AML-193 (cell line): ENCODE measurements at regions not wholly inside any gene's neighbourhood (a gene's known extent, or its start where the extent isn't known, plus 50 kb on each side); places are given as distances from the start of the nearest gene placed in this dataset.
"Not testable (repeated sequence)": the region's sequence is repeated elsewhere in the genome, so short reads cannot be mapped to it uniquely, and the experiment has no call there.

Experiments used
- DNase-seq, 2 experiments: peaks; one replicate each; lab custom pipeline; 2025; lab: John Stamatoyannopoulos, UW

- DNase-seq = no peak
These were observed 185.1 kb downstream of the ETNK1 start for GRCh38 chr12:22810036-22810435.

GRCh38 chr12:22812531-22812930 is 187.6 kb downstream of the ETNK1 start:
- no peak for DNase-seq

GRCh38 chr12:22821985-22822384 is 197.0 kb downstream of the ETNK1 start:
- no peak for DNase-seq

- no peak for DNase-seq
These were observed 201.1 kb downstream of the ETNK1 start for GRCh38 chr12:22826026-22826425.

- not testable (repeated sequence) for DNase-seq
These were observed 201.5 kb downstream of the ETNK1 start for GRCh38 chr12:22826446-22826981.

GRCh38 chr12:22828066-22828465 is 203.1 kb downstream of the ETNK1 start:
- DNase-seq = no peak

GRCh38 chr12:22835431-22835830 is 210.5 kb downstream of the ETNK1 start:
- DNase-seq = no peak

GRCh38 chr12:22850185-22850584 is 225.2 kb downstream of the ETNK1 start:
- no peak for DNase-seq

- no peak for DNase-seq
These were observed 226.6 kb downstream of the ETNK1 start for GRCh38 chr12:22851532-22851931.

- DNase-seq = no peak
These were observed 230.5 kb downstream of the ETNK1 start for GRCh38 chr12:22855456-22855855.

GRCh38 chr12:22856178-22856577 is 231.2 kb downstream of the ETNK1 start:
- DNase-seq = peak; percentile 37 to 57

- DNase-seq = no peak
These were observed 234.0 kb downstream of the ETNK1 start for GRCh38 chr12:22858849-22859570.

- no peak for DNase-seq
These were observed 236.0 kb downstream of the ETNK1 start for GRCh38 chr12:22860926-22861325.

GRCh38 chr12:22865822-22866221 is 240.9 kb downstream of the ETNK1 start:
- no peak for DNase-seq

GRCh38 chr12:22866406-22866805 is 241.4 kb downstream of the ETNK1 start:
- DNase-seq = no peak

- DNase-seq = no peak
These were observed 249.2 kb downstream of the ETNK1 start for GRCh38 chr12:22874151-22874550.

GRCh38 chr12:22876262-22876661 is 251.3 kb downstream of the ETNK1 start:
- DNase-seq = no peak

- DNase-seq = no peak
These were observed 254.2 kb downstream of the ETNK1 start for GRCh38 chr12:22879203-22879602.

GRCh38 chr12:22880331-22880730 is 255.4 kb downstream of the ETNK1 start:
- DNase-seq = no peak

GRCh38 chr12:22880807-22881206 is 255.8 kb downstream of the ETNK1 start:
- no peak for DNase-seq

GRCh38 chr12:22881878-22882385 is 257.0 kb downstream of the ETNK1 start:
- DNase-seq = no peak

- no peak for DNase-seq
These were observed 257.6 kb downstream of the ETNK1 start for GRCh38 chr12:22882559-22882958.

- DNase-seq = no peak
These were observed 268.9 kb downstream of the ETNK1 start for GRCh38 chr12:22893878-22894277.

GRCh38 chr12:22899184-22899583 is 274.2 kb downstream of the ETNK1 start:
- no peak for DNase-seq
